ENCODE measurements at regions not wholly inside any gene's neighbourhood (a gene's known extent, or its start where the extent isn't known, plus 50 kb on each side); places are given as distances from the start of the nearest gene placed in this dataset.
"Not testable (repeated sequence)": the region's sequence is repeated elsewhere in the genome, so short reads cannot be mapped to it uniquely, and the experiment has no call there.

DNA sequence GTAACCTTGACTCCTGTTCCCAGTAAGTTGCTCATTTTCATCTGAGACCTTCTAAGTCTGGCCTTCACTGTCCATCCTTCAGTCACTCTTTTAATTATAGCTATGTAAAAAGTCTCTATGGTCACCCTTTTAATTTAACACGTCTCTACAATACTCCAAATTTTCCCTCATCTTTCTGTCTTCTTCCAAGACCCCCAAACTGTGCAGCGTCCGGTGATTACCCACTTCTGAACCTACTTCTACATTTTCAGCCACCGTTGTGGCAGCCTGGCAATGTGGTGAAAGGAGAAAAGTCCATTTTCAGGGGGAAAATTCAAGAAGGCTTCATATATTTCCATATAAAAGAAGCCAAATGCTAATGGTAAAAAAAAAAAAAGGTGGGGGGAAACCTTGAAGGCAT is 283.4 kb downstream of the POTED start:
- H3K9me3 ChIP-seq; H3K27ac ChIP-seq; intact Hi-C loops (cut with DNase I; ENCODE audit: low total_unique reads); H3K27me3 ChIP-seq (replicated peaks in 1 of 7); H3K36me3 ChIP-seq; DNase-seq; H3K4me1 ChIP-seq; H3K4me3 ChIP-seq: not testable (repeated sequence)
- WGBS, 5 donors: 65 to 77% (median 70%) methylated on average over 4 of the region's 4 CpGs

DNA sequence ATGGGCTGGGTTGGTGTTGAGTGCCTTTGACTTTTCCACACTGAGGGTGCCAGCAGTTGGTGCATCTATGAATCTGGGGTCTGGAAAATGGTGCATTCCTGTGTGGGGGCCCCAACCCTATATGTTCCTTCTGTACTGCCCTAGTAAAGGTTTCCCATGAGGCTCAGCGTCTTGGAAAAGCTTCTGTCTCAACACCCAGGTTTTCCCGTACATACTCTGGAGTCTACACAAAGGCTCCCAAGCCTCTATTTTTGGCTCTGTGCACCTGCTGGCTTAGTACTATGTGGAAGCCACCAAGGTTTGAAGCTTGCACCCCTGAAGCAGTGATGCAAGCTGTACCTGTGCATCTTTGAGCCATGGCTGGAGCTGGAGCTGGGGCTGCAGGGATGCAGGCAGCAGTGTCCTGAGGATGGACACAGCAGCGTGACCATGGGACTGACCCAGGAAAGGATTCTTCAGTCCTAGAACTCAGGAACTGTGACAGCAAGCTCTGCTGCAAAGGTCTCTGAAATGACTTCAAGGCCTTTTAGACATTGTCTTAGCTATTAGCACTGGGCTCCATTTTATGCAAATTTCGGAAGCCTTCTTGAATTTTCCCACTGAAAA is 282.7 kb downstream of the POTED start:
- H3K27me3 ChIP-seq (replicated peaks in 1 of 7); H3K9me3 ChIP-seq; H3K27ac ChIP-seq; H3K36me3 ChIP-seq; H3K4me3 ChIP-seq; DNase-seq; intact Hi-C loops (cut with DNase I; ENCODE audit: low total_unique reads); H3K4me1 ChIP-seq: not testable (repeated sequence)
- 67 to 79% (median 71%) methylated on average over 4 of the region's 4 CpGs for WGBS, 5 donors

DNA sequence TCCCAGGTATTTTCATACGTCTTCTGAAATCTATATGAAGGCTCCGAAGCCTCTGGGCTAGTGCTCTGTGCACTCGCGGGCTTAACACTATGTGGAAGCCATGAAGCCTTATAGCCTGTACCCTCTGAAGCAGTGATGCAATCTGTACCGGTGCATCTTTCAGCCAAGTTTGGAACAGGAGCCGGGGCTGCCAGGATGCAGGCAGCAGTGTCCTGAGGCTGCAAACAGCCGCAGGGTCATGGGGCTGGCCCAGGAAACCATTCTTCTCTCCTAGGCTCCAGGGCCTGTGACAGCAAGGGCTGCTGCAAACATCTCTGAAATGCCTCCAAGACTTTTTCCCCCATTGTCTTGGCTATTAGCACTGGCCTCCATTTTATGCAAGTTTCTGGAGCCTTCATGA is 279.6 kb downstream of the POTED start:
- H3K36me3 ChIP-seq; DNase-seq; H3K9me3 ChIP-seq; H3K27ac ChIP-seq; H3K4me1 ChIP-seq; H3K4me3 ChIP-seq; H3K27me3 ChIP-seq (replicated peaks in 1 of 7); intact Hi-C loops (cut with DNase I; ENCODE audit: low total_unique reads): not testable (repeated sequence)
- 73 to 87% (median 79%) methylated on average over 6 to 7 of the region's 7 CpGs for WGBS, 5 donors

DNA sequence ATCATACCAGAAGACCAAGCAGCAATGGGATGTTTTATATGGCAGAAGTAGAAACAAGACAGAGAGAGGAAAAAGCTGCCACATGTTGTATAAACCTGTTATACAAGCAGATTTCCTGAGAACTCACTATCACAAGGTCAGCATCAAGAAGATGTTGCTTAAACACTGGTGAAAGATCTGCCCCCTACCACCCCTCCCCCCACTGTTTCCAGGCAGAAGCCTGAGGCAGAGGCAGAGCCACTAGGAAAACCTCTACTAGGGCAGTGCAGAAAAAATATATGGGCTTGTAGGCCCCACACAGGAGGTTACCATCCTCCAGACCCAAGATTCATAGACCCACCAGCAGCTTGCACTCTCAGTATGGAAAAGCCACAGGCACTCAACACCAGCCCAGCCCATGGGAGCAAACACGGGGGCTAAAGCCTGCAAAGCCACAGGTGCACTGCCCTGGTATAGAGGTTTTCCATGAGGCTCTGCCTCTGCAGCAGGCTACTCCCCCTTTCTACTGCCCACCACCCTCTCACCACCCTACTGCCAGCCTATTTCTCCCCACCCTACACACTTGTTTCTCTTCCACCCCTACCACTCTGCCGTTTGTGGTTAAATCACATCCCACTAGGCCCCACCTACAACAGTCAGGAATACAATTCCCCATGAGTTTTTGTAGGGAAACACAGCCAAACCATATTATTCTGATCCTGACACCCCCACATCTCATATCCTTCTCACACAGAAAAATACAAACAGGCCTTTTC is 274.2 kb downstream of the POTED start:
- H3K4me3 ChIP-seq; H3K27me3 ChIP-seq (replicated peaks in 1 of 7); H3K4me1 ChIP-seq; H3K36me3 ChIP-seq; DNase-seq; H3K27ac ChIP-seq; intact Hi-C loops (cut with DNase I; ENCODE audit: low total_unique reads); H3K9me3 ChIP-seq: not testable (repeated sequence)
- WGBS, 5 donors: 81 to 91% (median 87%) methylated on average over 2 of the region's 2 CpGs

DNA sequence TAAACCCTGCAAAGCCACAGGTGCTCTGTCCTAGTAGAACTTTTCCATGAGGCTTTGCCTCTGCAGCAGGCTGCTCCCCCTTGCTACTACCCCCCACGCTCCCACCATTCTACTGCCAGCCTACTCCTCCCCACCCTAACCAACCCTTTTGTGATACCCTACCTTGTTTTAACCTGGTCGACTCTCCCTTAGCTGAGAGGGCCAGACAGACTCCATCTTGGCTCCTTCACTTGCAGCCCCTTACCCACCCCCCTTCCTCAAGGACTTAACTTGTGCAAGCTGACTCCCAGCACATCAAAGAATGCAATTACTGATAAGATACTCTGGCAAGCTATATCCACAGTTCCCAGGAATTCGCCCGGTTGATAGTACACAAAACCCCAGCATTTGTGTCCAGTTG is 267.9 kb downstream of the POTED start:
- 69 to 83% (median 80%) methylated on average over 4 of the region's 4 CpGs for WGBS, 5 donors
- H3K27ac ChIP-seq; DNase-seq; H3K4me3 ChIP-seq; intact Hi-C loops (cut with DNase I; ENCODE audit: low total_unique reads); H3K27me3 ChIP-seq (replicated peaks in 1 of 7); H3K4me1 ChIP-seq; H3K9me3 ChIP-seq; H3K36me3 ChIP-seq: not testable (repeated sequence)

DNA sequence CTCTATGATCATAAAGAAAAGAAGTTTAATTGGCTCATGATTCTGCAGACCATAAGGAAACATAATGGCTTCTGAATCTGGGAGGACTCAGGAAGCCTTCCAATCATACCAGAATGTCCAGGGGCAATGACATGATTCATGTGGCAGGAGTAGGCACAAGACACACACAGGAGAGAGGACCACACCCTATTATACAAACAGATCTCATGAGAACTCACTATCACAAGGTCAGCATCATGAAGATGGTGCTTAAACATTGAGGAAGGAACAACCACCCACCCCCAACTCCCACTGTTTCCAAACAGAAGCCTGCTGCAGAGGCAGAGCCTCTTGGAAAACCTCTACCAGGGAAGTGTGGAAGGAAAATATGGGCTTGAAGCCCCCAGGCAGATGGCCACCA is 267.4 kb downstream of the POTED start:
- H3K27ac ChIP-seq; H3K9me3 ChIP-seq; H3K27me3 ChIP-seq (replicated peaks in 1 of 7); H3K4me1 ChIP-seq; H3K36me3 ChIP-seq; H3K4me3 ChIP-seq; intact Hi-C loops (cut with DNase I; ENCODE audit: low total_unique reads); DNase-seq: not testable (repeated sequence)

DNA sequence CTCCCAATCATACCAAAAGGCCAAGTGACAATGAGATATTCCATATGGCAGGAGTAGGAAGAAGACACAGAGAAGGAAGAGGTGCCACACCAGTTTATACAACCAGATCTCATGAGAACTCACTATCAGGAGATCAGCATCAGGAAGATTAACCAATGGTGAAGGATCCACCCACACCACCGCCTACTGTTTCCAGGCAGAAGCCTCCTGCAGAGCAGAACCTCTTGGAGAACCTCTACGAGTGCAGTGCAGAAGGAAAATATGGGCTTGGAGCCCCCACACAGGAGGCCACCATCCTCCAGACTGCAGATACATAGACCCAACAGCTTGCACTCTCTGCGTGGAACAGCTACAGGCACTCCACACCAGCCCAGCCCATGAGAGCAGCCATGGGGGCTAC is 264.4 kb downstream of the POTED start:
- H3K4me1 ChIP-seq; H3K36me3 ChIP-seq; intact Hi-C loops (cut with DNase I; ENCODE audit: low total_unique reads); H3K27ac ChIP-seq; DNase-seq; H3K4me3 ChIP-seq; H3K9me3 ChIP-seq; H3K27me3 ChIP-seq (replicated peaks in 1 of 7): not testable (repeated sequence)
- 56 to 76% (median 59%) methylated on average over 2 to 3 of the region's 3 CpGs for WGBS, 5 donors

DNA sequence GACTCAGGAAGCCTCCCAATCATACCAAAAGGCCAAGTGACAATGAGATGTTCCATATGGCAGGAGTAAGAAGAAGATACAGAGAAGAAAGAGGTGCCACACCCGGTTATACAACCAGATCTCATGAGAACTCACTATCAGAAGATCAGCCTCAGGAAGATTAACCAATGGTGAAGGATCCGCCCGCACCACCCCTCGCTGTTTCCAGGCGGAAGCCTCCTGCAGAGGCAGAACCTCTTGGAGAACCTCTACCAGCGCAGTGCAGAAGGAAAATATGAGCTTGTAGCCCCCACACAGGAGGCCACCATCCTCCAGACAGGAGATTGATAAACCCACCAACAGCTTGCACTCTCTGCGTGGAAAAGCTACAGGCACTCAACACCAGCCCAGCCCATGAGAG is 245.1 kb downstream of the POTED start:
- Histone ChIP-seq H3K4me3 (no peak overlapping the region), H3K27ac (no peak overlapping the region), H3K9me3 (no peaks in the 10 kb centered on the region), H3K36me3 (no peaks in the 10 kb centered on the region), H3K4me1 (no peaks in the 10 kb centered on the region), H3K27me3 (replicated peaks in 1 of 7) (no peaks in the 10 kb centered on the region)
- DNase-seq: no peak
- intact Hi-C loops (cut with DNase I; ENCODE audit: low total_unique reads): no loop called here
- 77 to 86% (median 83%) methylated on average over 6 to 7 of the region's 7 CpGs for WGBS, 5 donors
- TF ChIP-seq POLR2AphosphoS5 (IDR thresholded peaks at IDR 0.05): no peak
- TF ChIP-seq, protein P1, sequence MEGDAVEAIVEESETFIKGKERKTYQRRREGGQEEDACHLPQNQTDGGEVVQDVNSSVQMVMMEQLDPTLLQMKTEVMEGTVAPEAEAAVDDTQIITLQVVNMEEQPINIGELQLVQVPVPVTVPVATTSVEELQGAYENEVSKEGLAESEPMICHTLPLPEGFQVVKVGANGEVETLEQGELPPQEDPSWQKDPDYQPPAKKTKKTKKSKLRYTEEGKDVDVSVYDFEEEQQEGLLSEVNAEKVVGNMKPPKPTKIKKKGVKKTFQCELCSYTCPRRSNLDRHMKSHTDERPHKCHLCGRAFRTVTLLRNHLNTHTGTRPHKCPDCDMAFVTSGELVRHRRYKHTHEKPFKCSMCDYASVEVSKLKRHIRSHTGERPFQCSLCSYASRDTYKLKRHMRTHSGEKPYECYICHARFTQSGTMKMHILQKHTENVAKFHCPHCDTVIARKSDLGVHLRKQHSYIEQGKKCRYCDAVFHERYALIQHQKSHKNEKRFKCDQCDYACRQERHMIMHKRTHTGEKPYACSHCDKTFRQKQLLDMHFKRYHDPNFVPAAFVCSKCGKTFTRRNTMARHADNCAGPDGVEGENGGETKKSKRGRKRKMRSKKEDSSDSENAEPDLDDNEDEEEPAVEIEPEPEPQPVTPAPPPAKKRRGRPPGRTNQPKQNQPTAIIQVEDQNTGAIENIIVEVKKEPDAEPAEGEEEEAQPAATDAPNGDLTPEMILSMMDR (IDR thresholded peaks at IDR 0.05 in 8 of 11, conservative IDR thresholded peaks at IDR 0.05 in 3 of 11): no peak
- TF ChIP-seq POLR2A (IDR thresholded peaks at IDR 0.05): no peak

DNA sequence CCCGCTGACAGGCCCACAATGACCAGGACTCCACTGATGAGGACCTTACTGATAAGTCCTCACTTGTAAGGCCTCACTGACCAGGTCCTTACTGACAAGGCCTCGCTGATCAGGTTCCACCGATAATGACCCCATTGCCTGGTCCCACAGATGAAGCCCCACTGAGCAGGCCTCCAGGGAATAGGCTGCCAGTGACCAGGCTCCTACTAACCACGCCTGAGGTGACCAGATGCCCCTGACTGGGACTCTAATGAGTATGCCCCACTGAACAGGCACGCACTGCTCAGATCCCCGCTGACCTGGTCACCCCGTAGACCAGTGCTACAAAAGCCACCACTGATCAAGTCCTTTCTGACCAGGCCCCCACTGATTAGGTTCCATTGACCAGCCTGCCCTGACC is 241.2 kb downstream of the POTED start:
- intact Hi-C loops (cut with DNase I; ENCODE audit: low total_unique reads); H3K9me3 ChIP-seq; H3K4me1 ChIP-seq; H3K36me3 ChIP-seq; DNase-seq; H3K27ac ChIP-seq; H3K4me3 ChIP-seq; H3K27me3 ChIP-seq (replicated peaks in 1 of 7): not testable (repeated sequence)
- 75 to 88% (median 81%) methylated on average over 3 to 7 of the region's 7 CpGs for WGBS, 5 donors

DNA sequence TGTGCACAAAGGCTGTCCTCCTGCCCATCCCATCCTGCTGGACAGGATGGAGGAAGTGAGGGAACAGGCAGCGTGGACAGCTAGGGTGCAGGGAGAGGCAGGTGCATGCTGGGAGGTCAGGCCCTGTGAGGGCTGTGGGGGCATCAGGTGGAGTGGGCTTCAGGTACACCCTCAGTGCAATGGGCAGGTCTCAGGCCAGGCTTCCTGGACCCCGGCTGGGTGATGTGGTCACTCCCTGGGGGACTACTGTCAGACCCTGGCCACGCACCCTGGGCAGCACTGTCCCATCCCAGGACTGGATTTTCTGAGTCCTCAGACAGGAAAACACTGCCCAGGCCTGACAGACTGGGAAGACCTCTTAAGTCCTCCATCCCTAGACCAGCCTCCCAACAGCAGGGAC is 239.9 kb downstream of the POTED start:
- H3K36me3 ChIP-seq; H3K4me3 ChIP-seq; H3K9me3 ChIP-seq; H3K27me3 ChIP-seq (replicated peaks in 1 of 7); intact Hi-C loops (cut with DNase I; ENCODE audit: low total_unique reads); H3K4me1 ChIP-seq; H3K27ac ChIP-seq; DNase-seq: not testable (repeated sequence)
- 53 to 77% (median 66%) methylated on average over 2 to 3 of the region's 3 CpGs for WGBS, 5 donors
